ENCODE measurements at regions not wholly inside any gene's neighbourhood (a gene's known extent, or its start where the extent isn't known, plus 50 kb on each side); places are given as distances from the start of the nearest gene placed in this dataset.

DNA sequence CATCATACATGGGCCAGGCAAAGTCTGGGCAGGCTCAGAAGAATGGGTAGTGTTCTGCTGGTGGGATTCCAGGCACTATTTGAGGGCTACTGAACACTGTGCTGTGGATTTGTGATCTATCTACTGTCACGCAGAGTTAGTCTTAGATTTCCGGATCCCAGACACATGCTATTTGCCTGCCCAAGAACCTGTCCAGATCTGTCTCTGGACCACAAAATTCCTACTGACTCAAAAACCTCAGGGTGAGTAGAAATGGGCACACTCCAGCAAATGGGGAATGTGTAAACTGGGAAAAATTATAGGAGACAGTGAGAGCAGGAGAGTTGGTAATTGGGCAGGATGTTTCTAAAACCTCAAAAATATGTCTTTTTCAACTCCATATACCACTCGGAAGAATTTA is 129.9 kb downstream of the GALC start:
- H3K4me1 ChIP-seq, result no peaks in the 10 kb centered on the region
- H3K9me3 ChIP-seq, result no peaks in the 10 kb centered on the region
- no peak for DNase-seq (ENCODE audit: low spot score in 2 of 2)
- no peaks in the 10 kb centered on the region for H3K36me3 ChIP-seq
- no peak overlapping the region for H3K27ac ChIP-seq
- no peak overlapping the region for H3K4me3 ChIP-seq
- no peaks in the 10 kb centered on the region for H3K27me3 ChIP-seq
- TF ChIP-seq POLR2A (IDR thresholded peaks at IDR 0.05) (no peak), POLR2AphosphoS5 (IDR thresholded peaks at IDR 0.05) (no peak)
- TF ChIP-seq, protein P1, sequence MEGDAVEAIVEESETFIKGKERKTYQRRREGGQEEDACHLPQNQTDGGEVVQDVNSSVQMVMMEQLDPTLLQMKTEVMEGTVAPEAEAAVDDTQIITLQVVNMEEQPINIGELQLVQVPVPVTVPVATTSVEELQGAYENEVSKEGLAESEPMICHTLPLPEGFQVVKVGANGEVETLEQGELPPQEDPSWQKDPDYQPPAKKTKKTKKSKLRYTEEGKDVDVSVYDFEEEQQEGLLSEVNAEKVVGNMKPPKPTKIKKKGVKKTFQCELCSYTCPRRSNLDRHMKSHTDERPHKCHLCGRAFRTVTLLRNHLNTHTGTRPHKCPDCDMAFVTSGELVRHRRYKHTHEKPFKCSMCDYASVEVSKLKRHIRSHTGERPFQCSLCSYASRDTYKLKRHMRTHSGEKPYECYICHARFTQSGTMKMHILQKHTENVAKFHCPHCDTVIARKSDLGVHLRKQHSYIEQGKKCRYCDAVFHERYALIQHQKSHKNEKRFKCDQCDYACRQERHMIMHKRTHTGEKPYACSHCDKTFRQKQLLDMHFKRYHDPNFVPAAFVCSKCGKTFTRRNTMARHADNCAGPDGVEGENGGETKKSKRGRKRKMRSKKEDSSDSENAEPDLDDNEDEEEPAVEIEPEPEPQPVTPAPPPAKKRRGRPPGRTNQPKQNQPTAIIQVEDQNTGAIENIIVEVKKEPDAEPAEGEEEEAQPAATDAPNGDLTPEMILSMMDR (IDR thresholded peaks at IDR 0.05), result no peak
- intact Hi-C loops (cut with DNase I; ENCODE audit: low total_unique reads), result no loop called here

GRCh38 chr14:87852107-87852506 is 140.9 kb downstream of the GALC start:
- intact Hi-C loops (cut with DNase I; ENCODE audit: low total_unique reads), result no loop called here
- Histone ChIP-seq H3K4me1 (no peaks in the 10 kb centered on the region), H3K27ac (no peak overlapping the region), H3K36me3 (no peaks in the 10 kb centered on the region), H3K4me3 (no peak overlapping the region), H3K27me3 (no peaks in the 10 kb centered on the region), H3K9me3 (no peaks in the 10 kb centered on the region)
- DNase-seq (ENCODE audit: low spot score in 2 of 2), result no peak
- TF ChIP-seq POLR2AphosphoS5 (IDR thresholded peaks at IDR 0.05) (no peak), POLR2A (IDR thresholded peaks at IDR 0.05) (no peak)

DNA sequence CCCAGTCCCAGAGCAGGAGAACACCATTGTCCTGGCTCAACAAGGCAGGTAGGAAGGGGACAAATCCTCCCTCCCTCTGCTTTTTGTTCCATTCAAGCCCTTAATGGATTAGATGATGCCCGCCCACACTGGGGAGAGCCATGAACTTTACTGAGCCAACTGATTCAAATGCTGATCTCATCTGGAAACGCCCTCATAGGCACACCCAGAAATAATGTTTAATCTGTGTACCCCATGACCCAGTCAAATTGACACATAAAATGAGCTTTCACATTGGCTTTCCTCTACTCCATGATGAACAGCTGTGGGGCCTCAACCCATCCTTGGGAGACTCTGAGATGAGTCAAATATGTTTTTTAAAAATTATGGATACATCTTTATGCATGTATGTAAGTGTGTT is 141.8 kb downstream of the GALC start:
- no peaks in the 10 kb centered on the region for H3K4me1 ChIP-seq
- intact Hi-C loops (cut with DNase I; ENCODE audit: low total_unique reads), result no loop called here
- H3K4me3 ChIP-seq, result no peak overlapping the region
- H3K27ac ChIP-seq, result no peak overlapping the region
- DNase-seq (ENCODE audit: low spot score in 2 of 2), result no peak
- H3K36me3 ChIP-seq, result no peaks in the 10 kb centered on the region
- no peaks in the 10 kb centered on the region for H3K27me3 ChIP-seq
- TF ChIP-seq, protein P1 (IDR thresholded peaks at IDR 0.05), result no peak
- TF ChIP-seq POLR2A (IDR thresholded peaks at IDR 0.05) (no peak), POLR2AphosphoS5 (IDR thresholded peaks at IDR 0.05) (no peak)
- H3K9me3 ChIP-seq, result no peaks in the 10 kb centered on the region

DNA sequence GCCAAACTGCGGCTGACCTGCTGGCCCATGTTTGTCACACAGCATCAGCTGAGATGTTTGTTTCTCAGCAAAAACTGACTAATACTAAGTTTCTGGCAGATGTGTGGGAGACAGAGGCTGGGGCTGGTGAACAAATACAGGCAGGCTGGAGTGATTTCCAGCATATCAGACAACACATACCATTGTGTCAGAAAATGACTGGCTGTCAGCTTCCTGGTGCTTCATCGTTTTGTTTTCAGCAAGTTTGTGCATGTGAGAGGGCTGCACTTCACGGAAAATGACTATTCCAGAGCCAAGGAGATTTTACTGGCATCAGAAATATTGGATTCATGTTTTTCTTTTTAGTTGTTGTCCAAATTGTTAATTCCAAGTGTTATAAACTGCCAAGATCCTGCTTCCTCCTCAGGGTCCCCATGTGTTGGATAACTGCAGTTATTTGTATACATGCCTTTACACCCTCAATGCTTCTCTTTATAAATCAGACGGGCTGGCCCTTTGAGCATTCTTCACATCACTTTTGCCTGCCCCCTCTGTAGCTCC is 145.7 kb downstream of the GALC start:
- Histone ChIP-seq H3K4me3 (no peak overlapping the region), H3K27ac (peak overlapping the region in 1 of 2 donors; percentile 32), H3K27me3 (no peaks in the 10 kb centered on the region), H3K36me3 (no peaks in the 10 kb centered on the region), H3K9me3 (no peaks in the 10 kb centered on the region), H3K4me1 (no peaks in the 10 kb centered on the region)
- intact Hi-C loops (cut with DNase I; ENCODE audit: low total_unique reads), result no loop called here
- DNase-seq (ENCODE audit: low spot score in 2 of 2), result no peak
- TF ChIP-seq POLR2A (IDR thresholded peaks at IDR 0.05) (no peak), POLR2AphosphoS5 (IDR thresholded peaks at IDR 0.05) (no peak)
- TF ChIP-seq, protein P1 (IDR thresholded peaks at IDR 0.05), result no peak

- intact Hi-C loops (cut with DNase I; ENCODE audit: low total_unique reads), result no loop called here
- Histone ChIP-seq H3K4me1 (no peaks in the 10 kb centered on the region), H3K9me3 (no peaks in the 10 kb centered on the region), H3K27me3 (no peaks in the 10 kb centered on the region), H3K36me3 (no peaks in the 10 kb centered on the region), H3K4me3 (no peak overlapping the region), H3K27ac (no peak overlapping the region)
- no peak for DNase-seq (ENCODE audit: low spot score in 2 of 2)
- TF ChIP-seq POLR2A (IDR thresholded peaks at IDR 0.05) (no peak), POLR2AphosphoS5 (IDR thresholded peaks at IDR 0.05) (no peak)
- TF ChIP-seq, protein P1 (IDR thresholded peaks at IDR 0.05), result no peak
These were observed 152.1 kb downstream of the GALC start for GRCh38 chr14:87840906-87841305.

- DNase-seq (ENCODE audit: low spot score in 2 of 2), result no peak
- intact Hi-C loops (cut with DNase I; ENCODE audit: low total_unique reads), result no loop called here
These were observed 154.1 kb downstream of the GALC start for GRCh38 chr14:87838931-87839330.

More at GRCh38 chr14:87838931-87839330, 154.1 kb downstream of the GALC start:
- H3K27me3 ChIP-seq, result no peaks in the 10 kb centered on the region
- no peak for TF ChIP-seq POLR2A (IDR thresholded peaks at IDR 0.05)
- TF ChIP-seq POLR2AphosphoS5 (IDR thresholded peaks at IDR 0.05), result no peak
- TF ChIP-seq, protein P1 (IDR thresholded peaks at IDR 0.05), result no peak
- no peaks in the 10 kb centered on the region for H3K9me3 ChIP-seq
- H3K36me3 ChIP-seq, result no peaks in the 10 kb centered on the region
- H3K4me1 ChIP-seq, result no peaks in the 10 kb centered on the region
- H3K27ac ChIP-seq, result no peak overlapping the region
- H3K4me3 ChIP-seq, result no peak overlapping the region

Measured in breast epithelium (tissue), 4 donors.